ENCODE measurements at regions not wholly inside any gene's neighbourhood (a gene's known extent, or its start where the extent isn't known, plus 50 kb on each side); places are given as distances from the start of the nearest gene placed in this dataset.

DNA sequence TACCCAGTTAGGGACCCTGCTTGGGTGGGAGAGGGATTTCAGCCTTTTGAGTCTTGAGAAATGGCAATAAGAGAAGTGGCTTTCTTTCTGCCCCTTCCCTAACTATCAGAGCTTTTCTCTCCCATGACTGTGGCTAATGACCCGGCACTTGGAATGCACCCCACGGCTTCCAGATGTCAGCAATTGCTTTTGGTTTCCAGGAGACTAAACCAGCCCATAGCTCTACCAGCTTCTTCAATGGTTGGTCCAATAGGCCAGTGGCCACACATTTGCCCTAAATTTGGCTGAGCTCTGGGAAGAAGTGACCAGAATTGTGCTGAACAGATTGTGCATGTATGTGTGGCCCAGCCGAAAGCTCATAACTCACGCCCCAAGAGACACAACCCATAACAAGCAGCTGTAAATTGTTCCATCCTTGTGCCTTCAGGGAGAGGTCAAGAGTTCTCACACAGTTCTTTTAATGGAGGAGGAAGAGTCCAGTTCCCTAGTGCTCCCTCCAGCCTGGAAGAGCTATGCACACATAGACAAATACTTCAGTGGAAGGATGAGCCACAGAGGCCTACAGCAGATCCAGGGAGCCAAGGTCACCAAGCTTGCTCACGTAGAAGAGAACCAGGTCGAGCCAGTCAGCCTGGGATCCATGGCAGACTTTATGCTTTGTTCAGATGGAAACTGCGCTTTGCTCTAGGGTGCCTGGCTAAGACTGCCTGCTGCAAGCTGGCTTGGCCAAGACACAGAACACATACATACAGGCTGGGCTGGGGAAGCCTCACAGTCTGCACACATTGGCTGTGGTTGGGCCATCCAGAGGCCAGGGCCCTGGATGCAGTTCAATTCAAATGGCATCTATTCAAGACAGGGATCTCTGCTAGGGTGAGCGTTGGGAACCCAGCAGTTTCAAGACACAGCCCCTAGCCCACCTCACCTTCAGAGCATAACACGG, 131.8 kb upstream of the HABP2 start:
- no peak for DNase-seq (ENCODE audit: low spot score)
- H3K4me1 ChIP-seq (ENCODE audit: control insufficient read depth in 1 of 2, low read depth in 2 of 2), result no peaks in the 10 kb centered on the region
- H3K9me3 ChIP-seq, result peaks cover 14% of the 10 kb centered on the region
- TF ChIP-seq, protein P1, sequence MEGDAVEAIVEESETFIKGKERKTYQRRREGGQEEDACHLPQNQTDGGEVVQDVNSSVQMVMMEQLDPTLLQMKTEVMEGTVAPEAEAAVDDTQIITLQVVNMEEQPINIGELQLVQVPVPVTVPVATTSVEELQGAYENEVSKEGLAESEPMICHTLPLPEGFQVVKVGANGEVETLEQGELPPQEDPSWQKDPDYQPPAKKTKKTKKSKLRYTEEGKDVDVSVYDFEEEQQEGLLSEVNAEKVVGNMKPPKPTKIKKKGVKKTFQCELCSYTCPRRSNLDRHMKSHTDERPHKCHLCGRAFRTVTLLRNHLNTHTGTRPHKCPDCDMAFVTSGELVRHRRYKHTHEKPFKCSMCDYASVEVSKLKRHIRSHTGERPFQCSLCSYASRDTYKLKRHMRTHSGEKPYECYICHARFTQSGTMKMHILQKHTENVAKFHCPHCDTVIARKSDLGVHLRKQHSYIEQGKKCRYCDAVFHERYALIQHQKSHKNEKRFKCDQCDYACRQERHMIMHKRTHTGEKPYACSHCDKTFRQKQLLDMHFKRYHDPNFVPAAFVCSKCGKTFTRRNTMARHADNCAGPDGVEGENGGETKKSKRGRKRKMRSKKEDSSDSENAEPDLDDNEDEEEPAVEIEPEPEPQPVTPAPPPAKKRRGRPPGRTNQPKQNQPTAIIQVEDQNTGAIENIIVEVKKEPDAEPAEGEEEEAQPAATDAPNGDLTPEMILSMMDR (IDR thresholded peaks at IDR 0.05), result no peak
- no peak overlapping the region for H3K4me3 ChIP-seq
- H3K27ac ChIP-seq, result no peak overlapping the region
- no peak for ATAC-seq (ENCODE audit: insufficient number of reproducible peaks, low FRiP score, low read depth)
- no peaks in the 10 kb centered on the region for H3K36me3 ChIP-seq
- H3K27me3 ChIP-seq (replicated peaks; ENCODE audit: insufficient read depth), result no peaks in the 10 kb centered on the region

DNA sequence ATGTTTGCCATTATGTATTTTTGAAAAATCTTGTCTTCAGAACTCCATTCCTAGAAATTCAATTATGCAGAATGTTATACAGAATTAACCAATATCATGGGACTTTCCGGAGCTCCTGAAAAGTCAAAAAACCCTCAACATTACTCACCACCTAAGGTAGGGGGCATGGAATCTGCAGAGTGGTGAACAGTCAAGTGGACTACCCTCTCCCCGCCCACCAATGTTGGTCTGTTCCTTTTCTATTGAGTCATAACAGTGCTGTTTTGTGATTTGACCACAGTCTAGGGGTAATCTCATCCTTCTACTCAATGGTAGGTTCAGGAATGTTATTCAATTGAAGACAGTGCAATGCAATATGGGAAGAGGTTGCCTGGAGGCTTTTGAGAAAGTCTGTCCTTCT, 130.5 kb upstream of the HABP2 start:
- DNase-seq (ENCODE audit: low spot score) (no peak), ATAC-seq (ENCODE audit: insufficient number of reproducible peaks, low FRiP score, low read depth) (no peak)
- Histone ChIP-seq H3K36me3 (no peaks in the 10 kb centered on the region), H3K4me3 (no peak overlapping the region), H3K27me3 (replicated peaks; ENCODE audit: insufficient read depth) (no peaks in the 10 kb centered on the region), H3K9me3 (peaks cover 14% of the 10 kb centered on the region), H3K4me1 (ENCODE audit: control insufficient read depth in 1 of 2, low read depth in 2 of 2) (no peaks in the 10 kb centered on the region), H3K27ac (no peak overlapping the region)
- TF ChIP-seq, protein P1 (IDR thresholded peaks at IDR 0.05), result no peak

DNA sequence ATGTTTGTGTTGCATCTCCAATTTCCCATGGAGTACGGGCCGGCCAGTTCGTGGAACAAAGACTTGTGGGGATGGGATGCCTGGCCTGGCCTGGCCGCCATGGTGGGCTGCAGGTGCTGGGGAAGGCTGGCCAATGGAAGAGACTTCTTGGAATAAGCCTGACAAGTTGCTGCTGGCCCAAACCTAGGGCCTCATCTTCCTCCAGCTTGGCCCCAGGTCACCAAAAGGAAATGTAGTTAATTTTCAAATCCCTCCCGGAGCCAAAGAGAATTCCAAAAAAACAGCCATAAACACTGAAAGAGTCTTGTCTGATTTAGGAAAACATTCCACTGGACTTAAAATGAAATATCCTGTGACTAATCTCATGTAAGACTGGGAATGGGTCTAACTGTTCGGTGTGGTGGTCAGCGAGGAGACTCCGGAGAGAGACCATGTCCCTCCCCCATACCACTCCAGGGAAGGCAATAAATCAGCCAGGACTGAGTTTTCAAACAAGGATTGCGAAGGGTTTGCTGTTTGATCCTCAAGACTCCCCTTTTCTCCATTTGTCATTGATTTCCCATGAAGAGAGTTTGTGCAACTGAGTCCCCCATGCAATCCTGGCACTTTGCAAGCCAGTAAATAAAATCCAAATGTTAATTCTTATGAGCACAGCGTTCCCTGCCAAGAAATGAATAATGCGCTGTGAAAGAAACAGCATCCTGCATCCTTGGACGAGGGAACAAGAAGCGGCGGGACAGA, 128.7 kb upstream of the HABP2 start:
- H3K4me3 ChIP-seq, result no peak overlapping the region
- peaks cover 14% of the 10 kb centered on the region for H3K9me3 ChIP-seq
- H3K36me3 ChIP-seq, result no peaks in the 10 kb centered on the region
- H3K4me1 ChIP-seq (ENCODE audit: control insufficient read depth in 1 of 2, low read depth in 2 of 2), result no peaks in the 10 kb centered on the region
- H3K27ac ChIP-seq, result no peak overlapping the region
- DNase-seq (ENCODE audit: low spot score) (no peak), ATAC-seq (ENCODE audit: insufficient number of reproducible peaks, low FRiP score, low read depth) (no peak)
- TF ChIP-seq, protein P1 (IDR thresholded peaks at IDR 0.05), result no peak
- no peaks in the 10 kb centered on the region for H3K27me3 ChIP-seq (replicated peaks; ENCODE audit: insufficient read depth)

DNA sequence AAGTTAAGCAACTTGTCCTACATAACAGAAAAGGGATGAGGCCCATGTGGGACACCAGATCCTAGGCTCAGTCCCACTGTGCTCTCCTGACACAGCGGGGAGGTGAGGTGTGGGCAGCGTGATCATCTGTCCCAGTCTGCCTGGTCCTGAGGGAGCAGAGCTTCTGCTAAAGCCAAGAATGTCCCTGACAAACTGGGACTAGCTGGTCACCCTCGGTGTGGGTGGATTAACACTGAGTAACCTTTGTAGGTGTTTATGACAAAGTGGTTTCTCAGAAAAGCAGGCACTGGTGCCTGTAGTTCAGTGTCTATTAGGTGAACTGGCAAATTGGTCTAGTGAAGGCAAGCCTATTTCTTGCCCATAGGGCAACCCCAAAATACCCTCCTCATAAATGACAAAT, 127.8 kb upstream of the HABP2 start:
- H3K4me1 ChIP-seq (ENCODE audit: control insufficient read depth in 1 of 2, low read depth in 2 of 2), result no peaks in the 10 kb centered on the region
- ATAC-seq (ENCODE audit: insufficient number of reproducible peaks, low FRiP score, low read depth) (no peak), DNase-seq (ENCODE audit: low spot score) (no peak)
- peaks cover 5% of the 10 kb centered on the region for H3K9me3 ChIP-seq
- H3K36me3 ChIP-seq, result no peaks in the 10 kb centered on the region
- no peak overlapping the region for H3K27ac ChIP-seq
- TF ChIP-seq, protein P1 (IDR thresholded peaks at IDR 0.05), result no peak
- no peaks in the 10 kb centered on the region for H3K27me3 ChIP-seq (replicated peaks; ENCODE audit: insufficient read depth)
- no peak overlapping the region for H3K4me3 ChIP-seq

DNA sequence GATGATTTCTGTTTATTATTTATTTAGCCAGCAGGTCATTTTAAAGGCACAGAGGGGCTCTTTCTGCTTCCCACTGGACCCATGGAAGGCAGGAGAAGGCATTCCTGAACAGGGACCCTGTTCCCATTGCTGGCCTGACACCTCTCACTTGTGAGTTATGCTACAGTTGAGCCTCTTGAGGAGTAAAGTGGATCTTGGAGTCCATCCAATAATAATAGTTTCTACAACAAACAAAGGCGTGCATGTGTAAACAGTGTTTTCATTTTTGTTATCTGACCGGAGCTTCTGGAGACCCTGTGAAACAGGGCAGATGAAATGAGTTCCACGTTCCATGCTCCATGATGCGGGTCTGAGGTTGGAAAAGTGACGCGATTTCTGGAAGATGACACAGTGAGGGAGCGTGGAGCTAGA, 127.3 kb upstream of the HABP2 start:
- no peak for DNase-seq (ENCODE audit: low spot score)
- Histone ChIP-seq H3K4me3 (no peak overlapping the region), H3K27ac (no peak overlapping the region), H3K27me3 (replicated peaks; ENCODE audit: insufficient read depth) (no peaks in the 10 kb centered on the region), H3K36me3 (no peaks in the 10 kb centered on the region), H3K4me1 (ENCODE audit: control insufficient read depth in 1 of 2, low read depth in 2 of 2) (no peaks in the 10 kb centered on the region), H3K9me3 (peaks cover 1% of the 10 kb centered on the region)
- no peak for ATAC-seq (ENCODE audit: insufficient number of reproducible peaks, low FRiP score, low read depth)
- TF ChIP-seq, protein P1 (IDR thresholded peaks at IDR 0.05), result no peak
